H1 (cell line): ENCODE measurements at regions not wholly inside any gene's neighbourhood (a gene's known extent, or its start where the extent isn't known, plus 50 kb on each side); places are given as distances from the start of the nearest gene placed in this dataset.
A peak's percentile ranks its signal among the peaks of the same experiment; 100 is the strongest.

Experiments
- CTCF ChIA-PET: fragments of 300-600 bp; sonication (Branson Sonifier 250); formaldehyde crosslinking; loops from one replicate; lab custom pipeline; 2021; ENCODE audit not compliant: partially characterized antibody; lab: Charles Lee
- POLR2A ChIA-PET: fragments of 300-600 bp; sonication (Branson Sonifier 250); formaldehyde crosslinking; loops from one replicate; lab custom pipeline; 2021; ENCODE audit warnings: inconsistent platforms; ENCODE audit not compliant: partially characterized antibody; lab: Charles Lee
- DNase-seq, 2 experiments: peaks; one replicate each; pipeline versions ENCODE4 v3.0.0 to v3.0.0-alpha.2; 2010 to 2022; ENCODE audit warnings: low spot score in 2 of 2, low read depth in 1 of 2, mixed read lengths in 1 of 2
- FAIRE-seq: peaks from 2 replicates; lab custom pipeline; 2011; peaks lifted over from hg19 to GRCh38; lab: Jason Lieb, UNC
- H2AFZ ChIP-seq: 2 replicates; pipeline ENCODE4 v1.8.1; 2012; ENCODE audit warnings: low read length, inconsistent platforms
- H2AK5ac ChIP-seq: 2 replicates; pipeline ENCODE4 v1.6.1; 2013; ENCODE audit warnings: low read depth, low read length
- H2BK120ac ChIP-seq: replicated peaks from 2 replicates; pipeline ENCODE3; 2013; ENCODE audit warnings: low read depth, low read length, inconsistent platforms
- H2BK12ac ChIP-seq: 2 replicates; pipeline ENCODE4 v1.6.1; 2013; ENCODE audit warnings: low read depth, low read length
- H2BK15ac ChIP-seq: 2 replicates; pipeline ENCODE4 v1.6.1; 2013; ENCODE audit warnings: low read length
- H2BK20ac ChIP-seq: 2 replicates; pipeline ENCODE4 v1.6.1; 2013; ENCODE audit warnings: low read length
- H2BK5ac ChIP-seq: 2 replicates; pipeline ENCODE4 v1.6.1; 2013; ENCODE audit warnings: low read depth, low read length
- H3K14ac ChIP-seq: 2 replicates; pipeline ENCODE4 v1.6.1; 2013; ENCODE audit warnings: inconsistent platforms; ENCODE audit not compliant: insufficient read length
- H3K18ac ChIP-seq: 2 replicates; pipeline ENCODE4 v1.6.1; 2013; ENCODE audit warnings: low read length; ENCODE audit errors: extremely low read depth
- H3K23ac ChIP-seq: 2 replicates; pipeline ENCODE4 v1.6.1; 2013; ENCODE audit warnings: inconsistent platforms; ENCODE audit not compliant: insufficient read length
- H3K23me2 ChIP-seq: 2 replicates; pipeline ENCODE4 v1.6.1; 2013; ENCODE audit warnings: low read depth, low read length
- H3K27ac ChIP-seq: 2 replicates; pipeline ENCODE4 v1.6.1; 2011; ENCODE audit warnings: low read depth, low read length, inconsistent platforms
- H3K27me3 ChIP-seq, 4 experiments: replicated peaks in 1 of 4; 1 replicate in 1 of 4; 2 replicates in 3 of 4; pipeline versions ENCODE4 v1.6.1 to v1.8.1; 2011 to 2013; ENCODE audit warnings: low read length in 3 of 4, mild to moderate bottlenecking in 3 of 4, inconsistent platforms in 2 of 4, mixed read lengths in 2 of 4, moderate library complexity in 1 of 4; ENCODE audit not compliant: control insufficient read depth in 3 of 4, insufficient read depth in 3 of 4; ENCODE audit errors: extremely low read depth in 1 of 4
- H3K36me3 ChIP-seq, 4 experiments: 2 replicates each; pipeline versions ENCODE4 v1.6.1 to v1.8.1; 2011 to 2013; ENCODE audit warnings: mild to moderate bottlenecking in 4 of 4, low read length in 3 of 4, moderate library complexity in 2 of 4, control low read depth in 1 of 4, inconsistent platforms in 1 of 4; ENCODE audit not compliant: insufficient read depth in 4 of 4, control insufficient read depth in 2 of 4
- H3K4ac ChIP-seq: replicated peaks from 2 replicates; pipeline ENCODE3; 2013; ENCODE audit warnings: low read length, low read depth, mixed read lengths, inconsistent platforms; ENCODE audit not compliant: insufficient read length
- H3K4me1 ChIP-seq, 4 experiments: replicated peaks in 1 of 4; 1 replicate in 1 of 4; 2 replicates in 3 of 4; pipeline versions ENCODE4 v1.6.1 to v1.8.1; 2011 to 2013; ENCODE audit warnings: low read length in 3 of 4, inconsistent platforms in 2 of 4, mixed read lengths in 1 of 4; ENCODE audit not compliant: insufficient read depth in 4 of 4, control insufficient read depth in 3 of 4
- H3K4me2 ChIP-seq, 2 experiments: 2 replicates each; pipeline versions ENCODE4 v1.6.1 to v1.8.1; 2011 to 2013; ENCODE audit warnings: low read depth in 2 of 2, low read length in 2 of 2, control low read depth in 1 of 2, inconsistent platforms in 1 of 2, mild to moderate bottlenecking in 1 of 2; ENCODE audit not compliant: insufficient read depth in 1 of 2
- H3K4me3 ChIP-seq, 4 experiments: fragments of 200-600, 300-600 bp in 1 of 4; sonication (generic), shearing (Covaris generic), sonication (Bioruptor Twin) in 1 of 4; 2 replicates each; pipeline versions ENCODE4 v1.5.1 to v1.8.1; 2011 to 2016; ENCODE audit warnings: low read length in 4 of 4, low read depth in 3 of 4, control low read depth in 2 of 4, inconsistent platforms in 2 of 4, mild to moderate bottlenecking in 2 of 4, mixed read lengths in 1 of 4, moderate library complexity in 1 of 4; ENCODE audit not compliant: insufficient read depth in 2 of 4; ENCODE audit errors: extremely low read depth in 1 of 4
- H3K56ac ChIP-seq: replicated peaks from 2 replicates; pipeline ENCODE3; 2013; ENCODE audit warnings: low read depth, mild to moderate bottlenecking, mixed read lengths, low read length, inconsistent platforms; ENCODE audit not compliant: insufficient read length
- H3K79me1 ChIP-seq: 2 replicates; pipeline ENCODE4 v1.6.1; 2013; ENCODE audit warnings: low read depth, low read length, control low read depth
- H3K79me2 ChIP-seq, 2 experiments: 2 replicates each; pipeline versions ENCODE4 v1.6.1 to v1.8.1; 2012 to 2013; ENCODE audit warnings: low read length in 2 of 2, mild to moderate bottlenecking in 2 of 2, inconsistent platforms in 1 of 2; ENCODE audit not compliant: insufficient read depth in 2 of 2, control insufficient read depth in 1 of 2
- H3K9ac ChIP-seq, 4 experiments: replicated peaks in 1 of 4; 1 replicate in 1 of 4; 2 replicates in 3 of 4; pipeline versions ENCODE4 v1.6.1 to v1.8.1; 2011 to 2013; ENCODE audit warnings: low read depth in 3 of 4, low read length in 3 of 4, control low read depth in 2 of 4, mild to moderate bottlenecking in 2 of 4, moderate library complexity in 2 of 4, inconsistent platforms in 1 of 4; ENCODE audit errors: extremely low read depth in 1 of 4
- H3K9me3 ChIP-seq, 2 experiments: 2 replicates each; pipeline versions ENCODE4 v1.6.1 to v1.8.1; 2012 to 2013; ENCODE audit warnings: mild to moderate bottlenecking in 2 of 2, moderate library complexity in 2 of 2, control low read depth in 1 of 2, inconsistent platforms in 1 of 2, low read depth in 1 of 2, low read length in 1 of 2, mixed read lengths in 1 of 2; ENCODE audit not compliant: insufficient read depth in 2 of 2
- H4K20me1 ChIP-seq, 2 experiments: replicated peaks in 1 of 2; 2 replicates each; pipeline versions ENCODE3 to v1.8.1; 2011 to 2013; ENCODE audit warnings: inconsistent platforms in 2 of 2, low read length in 2 of 2, mild to moderate bottlenecking in 1 of 2; ENCODE audit not compliant: insufficient read depth in 2 of 2, control insufficient read depth in 1 of 2
- H4K5ac ChIP-seq: 2 replicates; pipeline ENCODE4 v1.6.1; 2013; ENCODE audit warnings: low read length, low read depth, mixed read lengths, inconsistent platforms; ENCODE audit not compliant: insufficient read length
- H4K8ac ChIP-seq: 2 replicates; pipeline ENCODE4 v1.8.0; 2013; ENCODE audit warnings: mild to moderate bottlenecking, moderate library complexity, low read length, inconsistent platforms; ENCODE audit not compliant: insufficient read depth; ENCODE audit errors: extremely low read depth
- H4K91ac ChIP-seq: replicated peaks from 2 replicates; pipeline ENCODE3; 2013; ENCODE audit warnings: low read length, mixed read lengths, inconsistent platforms; ENCODE audit not compliant: insufficient read length
- BACH1 ChIP-seq: IDR thresholded peaks from 2 replicates; pipeline ENCODE4 v1.6.1; 2012; ENCODE audit warnings: low read length, improper control_type of control experiment
- MAFK ChIP-seq: IDR thresholded peaks from 2 replicates; pipeline ENCODE4 v1.6.1; 2012; ENCODE audit warnings: low read depth, mild to moderate bottlenecking, improper control_type of control experiment, low read length
- PHF8 ChIP-seq: fragments of 200-600 bp; sonication (generic); conservative IDR thresholded peaks from 2 replicates; pipeline ENCODE4 v1.7.1; 2012; ENCODE audit warnings: low read depth, mild to moderate bottlenecking, inconsistent platforms, low read length, moderate library complexity
- POU5F1 ChIP-seq: IDR thresholded peaks from 2 replicates; pipeline ENCODE4 v1.6.1; 2011; ENCODE audit warnings: low read depth, mild to moderate bottlenecking, low read length, moderate library complexity
- RBBP5 ChIP-seq: IDR thresholded peaks from 2 replicates; pipeline ENCODE4 v1.7.1; 2012; ENCODE audit warnings: low read depth, mild to moderate bottlenecking, inconsistent platforms, low read length, moderate library complexity, borderline replicate concordance
- WGBS, 2 experiments: shearing (Covaris generic) in 1 of 2; methylation state at CpG; one replicate each; pipeline versions ENCODE4 v1.1.6 to v1.1.7; 2013 to 2015; ENCODE audit warnings: low lambda C conversion rate in 2 of 2, mixed read lengths in 2 of 2, inconsistent platforms in 1 of 2, low coverage in 1 of 2, missing lambda C conversion rate in 1 of 2; ENCODE audit not compliant: insufficient replicate concordance in 2 of 2, insufficient coverage in 1 of 2, insufficient read length in 1 of 2; ENCODE audit errors: extremely low coverage in 1 of 2, missing lambda C conversion rate in 1 of 2; 5-methylcytosine and 5-hydroxymethylcytosine counted together
- TF ChIP-seq, protein P1 (sequence below): IDR thresholded peaks from 2 replicates; pipeline ENCODE4 v1.6.1; 2011; ENCODE audit warnings: low read depth, mild to moderate bottlenecking, low read length; ENCODE audit not compliant: insufficient read depth

DNA sequence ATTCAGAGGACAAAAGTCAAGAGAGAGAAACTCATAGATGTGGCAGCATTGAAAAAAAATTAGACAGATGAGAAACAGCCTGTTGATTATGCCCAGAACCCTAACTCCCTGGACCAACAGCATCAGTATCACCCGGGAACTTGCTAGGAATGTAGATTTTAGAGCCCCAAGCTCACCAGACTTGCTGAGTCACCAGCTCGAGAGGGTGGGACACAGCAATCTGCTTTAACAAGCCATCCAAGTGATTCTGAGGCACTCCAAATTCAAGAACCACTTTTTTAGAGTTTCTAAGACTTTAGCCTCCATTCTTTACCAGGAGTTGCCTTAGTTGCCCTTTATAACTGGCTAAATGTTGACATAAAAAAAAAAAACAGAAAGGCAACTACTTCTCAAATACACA lies 70.9 kb downstream of the CGGBP1 start:
- Histone ChIP-seq H2AK5ac (no peak overlapping the region), H4K8ac (no peak overlapping the region), H3K9me3 (no peaks in the 10 kb centered on the region), H3K4me2 (no peak overlapping the region), H3K4ac (no peak overlapping the region), H3K9ac (no peak overlapping the region), H2AFZ (peak overlapping the region; percentile 73; the same call in 1 of the 2 replicates), H3K79me1 (no peaks in the 10 kb centered on the region), H4K20me1 (no peaks in the 10 kb centered on the region), H2BK15ac (no peak overlapping the region), H3K56ac (no peak overlapping the region), H3K23ac (no peak overlapping the region), H2BK120ac (no peak overlapping the region), H3K23me2 (no peaks in the 10 kb centered on the region), H3K14ac (no peak overlapping the region), H3K4me3 (no peak overlapping the region), H3K27me3 (no peaks in the 10 kb centered on the region), H2BK20ac (no peak overlapping the region), H2BK12ac (no peak overlapping the region), H3K18ac (no peak overlapping the region), H3K79me2 (no peaks in the 10 kb centered on the region), H2BK5ac (no peak overlapping the region), H3K27ac (no peak overlapping the region), H4K91ac (no peak overlapping the region), H4K5ac (no peak overlapping the region), H3K36me3 (no peaks in the 10 kb centered on the region), H3K4me1 (no peaks in the 10 kb centered on the region)
- POLR2A ChIA-PET, result no interaction called here
- TF ChIP-seq, protein P1, sequence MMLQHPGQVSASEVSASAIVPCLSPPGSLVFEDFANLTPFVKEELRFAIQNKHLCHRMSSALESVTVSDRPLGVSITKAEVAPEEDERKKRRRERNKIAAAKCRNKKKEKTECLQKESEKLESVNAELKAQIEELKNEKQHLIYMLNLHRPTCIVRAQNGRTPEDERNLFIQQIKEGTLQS, result no peak
- TF ChIP-seq MAFK (peak; percentile 66; the same call in 1 of the 2 replicates), RBBP5 (no peak), POU5F1 (no peak), PHF8 (no peak), BACH1 (peak; percentile 88)
- FAIRE-seq (no peak), DNase-seq (no peak)
- CTCF ChIA-PET, result no interaction called here
- 82% methylated on average over 2 of the region's 2 CpGs; no CpG with 5 or more reads in 1 of the 2 experiments for WGBS, 2 experiments
